Liver (tissue), 2 donors: ENCODE measurements at regions not wholly inside any gene's neighbourhood (a gene's known extent, or its start where the extent isn't known, plus 50 kb on each side); places are given as distances from the start of the nearest gene placed in this dataset.
"Not testable (repeated sequence)": the region's sequence is repeated elsewhere in the genome, so short reads cannot be mapped to it uniquely, and the experiment has no call there.

Experiments used
- CTCF ChIP-seq: fragments of 150-350 bp; IDR thresholded peaks from 2 replicates; pipeline ENCODE4 v1.5.1; 2017; ENCODE audit warnings: improper control_type of control experiment, low read depth, low read length; ENCODE audit not compliant: missing input control
- MAX ChIP-seq: IDR thresholded peaks from 2 replicates; pipeline ENCODE4 v1.6.1; 2016; ENCODE audit warnings: antibody characterized with exemption
- REST ChIP-seq: IDR thresholded peaks from 2 replicates; pipeline ENCODE4 v1.6.1; 2016; ENCODE audit warnings: antibody characterized with exemption, mild to moderate bottlenecking
- donor health status: healthy.

- TF ChIP-seq REST, CTCF, MAX: not testable (repeated sequence)
Observed at GRCh38 chr13:87186647-87187046, 484.5 kb upstream of the SLITRK5 start.
